Heart right ventricle (tissue), 16 donors: ENCODE measurements at regions not wholly inside any gene's neighbourhood (a gene's known extent, or its start where the extent isn't known, plus 50 kb on each side); places are given as distances from the start of the nearest gene placed in this dataset.

Experiments
- ATAC-seq, 8 donors: fragments of 200-7000 bp; cut with Tn5 transposase; one replicate each; pipeline ENCODE4 v1.9.1; 2020; ENCODE audit warnings: mild to moderate bottlenecking in 8 of 8, moderate library complexity in 8 of 8, moderate number of reproducible peaks in 1 of 8
- DNase-seq, 2 donors: peaks; one replicate each; pipeline ENCODE4 v3.0.0-alpha.2; 2020
- H3K27ac ChIP-seq, 10 donors: fragments of 200-600 bp; sonication (generic) in 2 of 10; one replicate each; pipeline versions ENCODE4 v1.5.0 to v1.8.0; 2020 to 2022; ENCODE audit warnings: mild to moderate bottlenecking in 3 of 10
- H3K27me3 ChIP-seq, 7 donors: fragments of 200-600 bp; one replicate each; pipeline ENCODE4 v1.8.0; 2021 to 2022; ENCODE audit warnings: mild to moderate bottlenecking in 2 of 7
- H3K36me3 ChIP-seq, 9 donors: fragments of 200-600 bp; sonication (generic) in 1 of 9; one replicate each; pipeline versions ENCODE4 v1.5.0 to v1.8.0; 2020 to 2022; ENCODE audit warnings: mild to moderate bottlenecking in 2 of 9
- H3K4me1 ChIP-seq, 9 donors: fragments of 200-600 bp; sonication (generic) in 1 of 9; one replicate each; pipeline versions ENCODE4 v1.5.0 to v1.8.0; 2020 to 2022; ENCODE audit warnings: mild to moderate bottlenecking in 4 of 9
- H3K4me3 ChIP-seq, 10 donors: fragments of 200-600 bp; sonication (generic) in 2 of 10; one replicate each; pipeline versions ENCODE4 v1.5.0 to v1.8.0; 2020 to 2022; ENCODE audit warnings: mild to moderate bottlenecking in 7 of 10, moderate library complexity in 2 of 10
- H3K9me3 ChIP-seq, 11 donors: fragments of 200-600 bp in 10 of 11; sonication (generic) in 2 of 11; one replicate each; pipeline versions ENCODE4 v1.5.0 to v1.8.0; 2013 to 2022; ENCODE audit warnings: mild to moderate bottlenecking in 2 of 11, control low read depth in 1 of 11, moderate library complexity in 1 of 11
- CTCF ChIP-seq, 9 donors: fragments of 200-600 bp; sonication (generic) in 2 of 9; IDR thresholded peaks; one replicate each; pipeline versions ENCODE4 v1.5.0 to v1.8.0; 2021 to 2022; ENCODE audit warnings: antibody characterized with exemption in 9 of 9, mild to moderate bottlenecking in 5 of 9, moderate library complexity in 1 of 9
- WGBS, 2 donors: extraction: QIAGEN DNeasy Blood & Tissue Kit; methylation state at CpG; one replicate each; pipeline ENCODE4 v1.1.7; 2013; ENCODE audit warnings: inconsistent platforms in 1 of 2; 5-methylcytosine and 5-hydroxymethylcytosine counted together
- intact Hi-C, 10 donors: fragments of 100-400 bp; cut with DNase I; formaldehyde crosslinking; loops; one replicate each; pipeline versions ENCODE4 v1.11.1 to v1.14.2; 2022
- donor health status: Arrhythmogenic right ventricular cardiomyopathy.
- donor health status: ischemic (EF 13 %, LVEDD 7.1; RV severe dilation, severe dysfunction).
- donor health status: healthy with polysubstance abuse.
- donor health status: DM: no; HTN: yes; CAD: no.
- donor health status: DM: no; HTN: no; CAD: no.
- donor health status: ischemic (EF 25% LVEDD 6.9; RV normal size, moderate dysfunction).
- donor health status: ischemic (EF 25% LVEDD 5.7; RV mildly dilated, moderate dysfunction).
- donor health status: healthy.
- donor health status: DM: yes; HTN: yes; CAD: no.
- donor health status: Ischemic cardiomyopathy.
- donor health status: ischemic (EF 35%, LVEDD 5.7; RV mildly dilated, moderate dysfunction).
- donor health status: nonischemic (EF 11% LVEDD 7.7; RV severe dilation, severe dysfunction).
- donor health status: DM: yes; HTN: yes; CAD: no.
- donor health status: PGD.
- donor health status: ischemic (EF 29% LVEDD 5.4; RV normal size, mild dysfunction).
- donor health status: nonischemic (EF 23%, LVEDD 6.1; RV moderate dilation, normal function).

DNA sequence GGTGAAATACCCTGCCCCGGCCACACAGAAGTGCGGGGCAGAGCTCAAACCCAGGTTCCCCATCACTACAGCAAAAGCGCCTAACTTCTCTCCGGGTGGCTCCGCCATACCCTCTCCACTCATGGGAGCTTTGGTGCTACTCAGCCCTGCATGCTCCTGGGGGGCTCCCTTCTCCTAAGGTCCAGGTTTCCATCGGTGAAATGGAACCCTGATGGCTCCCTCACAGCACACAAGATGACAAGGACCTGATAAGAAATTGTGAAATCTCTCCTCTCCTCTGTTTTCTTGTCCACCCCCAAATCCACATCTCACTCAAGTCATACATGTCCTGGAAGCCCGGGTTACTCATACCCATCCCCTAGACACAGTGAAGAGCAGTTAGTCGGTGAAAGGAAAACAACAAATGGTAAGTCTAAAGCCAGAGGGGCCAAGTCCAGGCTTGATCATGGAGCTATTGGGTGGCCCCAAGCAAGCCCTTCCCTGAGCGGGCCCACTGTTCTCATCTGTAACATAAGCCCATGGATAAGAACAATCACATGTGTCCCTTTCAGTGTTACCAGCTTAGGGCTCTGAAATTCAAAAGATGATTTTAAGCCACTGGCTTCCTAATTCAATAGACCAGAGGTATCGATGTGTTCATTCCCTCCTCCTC, 317.5 kb downstream of the BCL11B start:
- H3K9me3 ChIP-seq, result no peaks in the 10 kb centered on the region
- no peak for DNase-seq
- no peak overlapping the region for H3K4me3 ChIP-seq
- no peak for TF ChIP-seq CTCF (IDR thresholded peaks at IDR 0.05)
- peaks cover 0 to 26% (median 9%) of the 10 kb centered on the region in 7 donors for H3K27me3 ChIP-seq
- WGBS, 2 donors, result 89 to 92% methylated on average over 10 of the region's 10 CpGs
- peaks cover 0 to 26% (median 0%) of the 10 kb centered on the region in 9 donors for H3K4me1 ChIP-seq
- intact Hi-C loops, result no loop called here
- H3K36me3 ChIP-seq, result no peaks in the 10 kb centered on the region
- no peak overlapping the region for H3K27ac ChIP-seq
- no peak for ATAC-seq

- no peaks in the 10 kb centered on the region for H3K9me3 ChIP-seq
- H3K4me3 ChIP-seq, result no peak overlapping the region
- WGBS, 2 donors, result 72 to 76% methylated on average over 9 of the region's 9 CpGs
- ATAC-seq (no peak), DNase-seq (no peak)
- intact Hi-C loops, result no loop called here
- no peak for TF ChIP-seq CTCF (IDR thresholded peaks at IDR 0.05)
- peaks cover 0 to 22% (median 0%) of the 10 kb centered on the region in 9 donors for H3K4me1 ChIP-seq
- H3K27ac ChIP-seq, result no peak overlapping the region
- H3K36me3 ChIP-seq, result no peaks in the 10 kb centered on the region
- peaks cover 0 to 26% (median 9%) of the 10 kb centered on the region in 7 donors for H3K27me3 ChIP-seq
Measured at GRCh38 chr14:98955036-98955740, 316.8 kb downstream of the BCL11B start.

- Histone ChIP-seq H3K9me3 (no peaks in the 10 kb centered on the region), H3K27ac (no peak overlapping the region), H3K4me3 (no peak overlapping the region), H3K4me1 (peaks cover 0 to 22% (median 0%) of the 10 kb centered on the region in 9 donors), H3K36me3 (no peaks in the 10 kb centered on the region), H3K27me3 (peaks cover 0 to 23% (median 9%) of the 10 kb centered on the region in 7 donors)
- intact Hi-C loops, result no loop called here
- no peak for TF ChIP-seq CTCF (IDR thresholded peaks at IDR 0.05)
- 83 to 89% methylated on average over 5 of the region's 5 CpGs for WGBS, 2 donors
- no peak for DNase-seq
- ATAC-seq, result no peak
Measured at GRCh38 chr14:98955741-98956070, 316.3 kb downstream of the BCL11B start.

- H3K27me3 ChIP-seq, result peaks cover 0 to 25% (median 10%) of the 10 kb centered on the region in 7 donors
- H3K4me1 ChIP-seq, result peaks cover 0 to 22% (median 0%) of the 10 kb centered on the region in 9 donors
- no peaks in the 10 kb centered on the region for H3K9me3 ChIP-seq
- intact Hi-C loops, result no loop called here
- DNase-seq, result no peak
- no peaks in the 10 kb centered on the region for H3K36me3 ChIP-seq
- no peak for ATAC-seq
- no peak overlapping the region for H3K4me3 ChIP-seq
- no peak for TF ChIP-seq CTCF (IDR thresholded peaks at IDR 0.05)
- WGBS, 2 donors, result 84 to 85% methylated on average over 7 of the region's 7 CpGs
- H3K27ac ChIP-seq, result no peak overlapping the region
Measured at GRCh38 chr14:98956181-98956580, 315.8 kb downstream of the BCL11B start.
